GM12872 (cell line): ENCODE measurements at regions not wholly inside any gene's neighbourhood (a gene's known extent, or its start where the extent isn't known, plus 50 kb on each side); places are given as distances from the start of the nearest gene placed in this dataset.

Experiments
- CTCF ChIP-seq: IDR thresholded peaks from 3 replicates; pipeline ENCODE4 v1.5.1; 2011; ENCODE audit warnings: low read depth, mild to moderate bottlenecking, low read length, moderate library complexity; ENCODE audit not compliant: insufficient read depth

DNA sequence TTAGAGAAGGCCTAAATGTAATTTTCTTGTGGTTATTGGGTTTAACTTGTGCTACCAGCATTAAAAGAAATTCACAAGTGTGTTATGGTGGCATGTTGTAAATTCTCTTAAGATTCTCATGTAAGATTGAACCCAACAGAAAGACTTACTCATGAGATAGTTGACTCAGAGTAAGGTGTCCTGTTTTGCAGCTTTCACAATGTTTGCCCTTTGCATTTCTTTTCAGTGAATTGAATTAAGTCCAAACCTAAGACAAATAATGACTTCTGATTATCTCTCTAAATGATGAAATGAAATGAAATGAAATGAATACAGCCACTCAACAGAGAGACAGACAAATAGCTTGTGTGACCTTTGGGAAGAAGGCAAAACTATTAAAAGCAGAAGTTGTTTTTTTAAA, 1696.9 kb upstream of the WWC1 start:
- TF ChIP-seq CTCF, result no peak

DNA sequence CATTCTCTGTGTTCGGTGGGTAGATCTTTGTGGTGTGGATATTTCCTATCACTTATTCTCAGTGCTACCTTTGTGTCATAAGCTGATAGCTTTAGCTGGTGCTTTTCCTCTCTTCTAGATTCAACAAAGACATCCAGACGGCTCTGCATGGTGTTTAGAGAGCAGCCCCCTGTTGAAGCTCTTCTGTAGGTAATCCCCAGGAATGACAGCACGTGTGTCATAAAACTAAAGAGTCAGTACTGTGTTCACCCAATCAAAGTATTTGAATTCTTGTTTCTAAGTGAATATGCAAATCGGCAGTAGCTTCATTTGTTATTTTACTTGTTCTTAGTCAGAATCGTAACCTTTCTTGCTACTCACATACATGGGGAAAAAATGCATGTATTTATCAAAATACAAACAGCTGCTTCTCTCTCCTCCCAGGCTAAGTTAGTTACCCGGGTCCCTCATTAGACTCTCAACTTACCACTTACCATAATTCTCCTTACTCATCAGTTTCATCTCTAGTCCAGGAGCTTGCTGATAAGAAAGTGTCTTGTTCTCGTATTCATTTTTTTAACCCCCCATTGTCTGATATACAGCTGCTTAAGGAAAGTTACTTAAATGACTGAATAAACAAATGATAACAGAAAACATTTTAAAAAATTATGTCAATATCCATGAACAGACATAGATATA, 1696.0 kb upstream of the WWC1 start:
- TF ChIP-seq CTCF, result no peak

- TF ChIP-seq CTCF, result no peak
These were observed 1695.4 kb upstream of the WWC1 start for GRCh38 chr5:166596043-166596442.

DNA sequence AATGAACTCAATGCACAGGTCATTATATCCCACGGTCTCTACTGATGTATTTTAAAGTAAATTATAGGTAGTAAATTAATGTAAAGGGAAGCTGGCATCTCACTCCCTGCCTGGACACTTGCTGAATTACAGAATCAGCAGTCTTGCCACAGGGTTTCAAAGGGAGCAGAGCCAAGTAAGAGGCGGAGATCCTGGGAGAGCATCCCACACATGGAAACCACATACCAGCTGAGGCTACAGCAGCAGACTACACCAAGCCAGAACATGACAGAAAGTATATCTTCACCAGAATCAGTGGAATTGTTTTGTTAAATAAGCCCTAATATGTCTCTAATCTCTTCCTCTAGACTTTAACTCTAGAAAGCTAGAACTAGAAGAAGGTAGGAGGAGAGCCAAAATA, 1689.2 kb upstream of the WWC1 start:
- no peak for TF ChIP-seq CTCF

DNA sequence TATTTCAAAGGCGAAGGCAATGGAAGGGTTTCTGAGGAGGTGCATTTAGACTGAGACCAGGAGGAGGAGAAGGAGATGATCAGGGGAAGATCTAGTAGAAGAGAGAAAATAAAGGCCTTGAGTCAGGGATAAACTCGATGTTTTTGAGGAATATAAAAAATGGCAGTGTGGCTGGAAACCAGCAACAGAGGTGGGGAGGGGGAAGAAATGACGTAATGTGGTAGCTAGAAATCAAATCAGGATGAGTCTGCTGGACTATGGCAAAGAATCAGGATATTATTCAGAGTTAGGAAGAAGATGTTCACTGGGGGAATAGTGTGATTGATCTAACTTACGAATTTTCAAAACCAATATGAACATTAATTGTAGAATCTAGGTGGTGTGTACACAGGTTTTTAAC, 1673.9 kb upstream of the WWC1 start:
- no peak for TF ChIP-seq CTCF

- no peak for TF ChIP-seq CTCF
These were observed 1672.9 kb upstream of the WWC1 start for GRCh38 chr5:166618526-166618925.

- TF ChIP-seq CTCF, result no peak
These were observed 1666.9 kb upstream of the WWC1 start for GRCh38 chr5:166624573-166624972.
